Astrocyte of the cerebellum (primary cell): ENCODE measurements at regions not wholly inside any gene's neighbourhood (a gene's known extent, or its start where the extent isn't known, plus 50 kb on each side); places are given as distances from the start of the nearest gene placed in this dataset.

Source experiments
- DNase-seq: peaks from one replicate; pipeline ENCODE4 v3.0.0-alpha.2; 2011; ENCODE audit warnings: low read depth
- H3K4me3 ChIP-seq: 2 replicates; pipeline ENCODE4 v1.5.1; 2011; ENCODE audit warnings: mild to moderate bottlenecking, low read depth, low read length, moderate library complexity
- CTCF ChIP-seq: IDR thresholded peaks from 2 replicates; pipeline ENCODE4 v1.5.1; 2012; ENCODE audit warnings: low read length, low read depth, moderate library complexity, mild to moderate bottlenecking; ENCODE audit errors: missing control alignments
- in situ Hi-C: cut with HindIII; loops from 2 replicates; pipeline ENCODE4 v1.10.0; 2017; ENCODE audit warnings: low sequenced_read_pairs

- no peak for TF ChIP-seq CTCF
- DNase-seq: no peak
- H3K4me3 ChIP-seq: no peak overlapping the region
- in situ Hi-C loops: no loop called here
Measured at GRCh38 chr11:127362754-127363308, 362.3 kb upstream of the KIRREL3 start.

DNA sequence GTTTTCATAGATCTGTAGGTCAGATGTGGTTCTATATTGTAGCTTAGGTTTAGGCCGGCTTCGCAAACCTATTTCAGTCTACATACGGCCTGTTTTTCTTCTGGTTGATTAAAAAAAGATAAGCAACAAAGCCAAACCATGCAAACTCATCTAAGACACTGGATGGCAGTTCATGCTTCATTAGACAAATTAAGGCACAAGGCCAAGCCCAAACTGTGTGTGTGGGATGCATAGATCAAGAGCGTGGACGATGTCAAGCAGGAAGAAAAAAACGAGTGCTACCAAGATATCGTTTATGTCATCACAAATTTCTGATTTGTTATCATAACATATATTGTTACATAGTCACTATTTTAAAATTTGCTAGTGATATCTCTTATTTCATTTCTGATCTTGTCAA lies 357.6 kb upstream of the KIRREL3 start:
- no peak for DNase-seq
- in situ Hi-C loops: no loop called here
- TF ChIP-seq CTCF: no peak
- H3K4me3 ChIP-seq: no peak overlapping the region

DNA sequence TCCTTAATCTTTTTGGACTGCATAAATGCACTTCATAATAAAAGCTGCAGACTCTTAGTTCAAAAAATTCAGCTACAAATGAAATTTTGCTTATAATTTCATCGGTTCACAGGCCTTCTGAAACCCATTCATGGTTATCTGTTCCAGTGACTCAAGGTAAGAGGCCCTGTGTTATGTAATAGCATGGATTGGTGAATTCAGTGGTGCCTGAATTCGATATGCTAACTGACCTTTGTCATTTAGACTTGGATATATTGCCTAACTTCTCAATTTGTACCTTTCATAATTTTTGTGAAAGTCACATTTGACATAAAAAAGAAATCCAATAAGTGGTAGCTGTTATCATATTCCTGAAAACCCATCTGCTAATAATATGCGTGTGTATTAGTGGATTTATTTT lies 349.9 kb upstream of the KIRREL3 start:
- no peak overlapping the region for H3K4me3 ChIP-seq
- DNase-seq: no peak
- no peak for TF ChIP-seq CTCF
- in situ Hi-C loops: no loop called here

DNA sequence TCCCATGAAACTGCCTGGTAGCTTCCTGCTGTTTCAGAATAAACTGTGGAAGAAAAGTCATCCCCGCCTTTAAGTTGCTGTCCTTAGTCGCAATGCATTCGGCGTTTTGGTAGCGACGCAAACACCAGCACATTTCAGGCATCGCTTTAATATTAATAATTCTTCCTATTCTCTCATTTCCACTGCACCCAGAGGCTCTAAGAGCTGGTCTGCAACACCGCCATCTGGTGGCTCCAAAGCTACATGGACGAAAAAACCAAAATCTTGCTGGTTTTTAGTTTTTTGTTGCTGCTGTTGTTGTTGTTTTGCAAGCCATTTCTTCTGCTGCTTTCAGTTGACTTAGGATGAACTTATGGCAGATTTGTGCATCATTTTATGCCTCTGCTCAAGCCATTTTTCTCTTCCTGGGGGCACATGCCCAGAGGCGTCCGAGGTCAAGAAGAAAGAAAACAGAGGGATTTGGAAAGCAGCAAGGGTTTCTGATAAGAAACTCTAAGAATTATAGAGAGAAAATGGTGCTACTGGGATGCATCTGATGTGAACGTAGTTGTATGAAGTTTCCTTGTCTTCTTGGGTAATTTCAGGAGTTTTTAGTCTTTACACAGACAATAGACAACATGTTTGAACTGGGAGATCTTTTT lies 345.4 kb upstream of the KIRREL3 start:
- in situ Hi-C loops: no loop called here
- peak; percentile 2 for DNase-seq
- no peak overlapping the region for H3K4me3 ChIP-seq
- peak; percentile 89 for TF ChIP-seq CTCF

DNA sequence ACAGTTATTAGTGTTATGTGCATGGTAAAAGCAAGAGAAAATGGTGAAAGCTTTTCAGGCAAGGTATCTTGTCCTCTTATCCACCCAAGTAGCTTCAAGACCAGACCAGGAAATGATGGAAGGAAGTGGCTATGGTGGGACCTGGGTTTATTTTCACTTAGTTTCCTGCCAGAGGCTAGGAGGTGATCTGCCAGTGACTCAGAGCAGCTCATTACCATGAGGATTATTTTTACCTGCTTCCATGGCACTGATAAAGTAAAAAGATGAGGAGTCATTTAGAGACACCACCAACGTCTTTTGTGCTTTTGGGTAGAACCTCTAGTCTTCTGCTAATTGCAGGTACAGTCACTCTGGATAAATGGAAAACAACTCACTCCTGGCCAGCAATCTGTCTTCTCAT lies 339.9 kb upstream of the KIRREL3 start:
- in situ Hi-C loops: no loop called here
- no peak for DNase-seq
- H3K4me3 ChIP-seq: no peak overlapping the region
- TF ChIP-seq CTCF: no peak

DNA sequence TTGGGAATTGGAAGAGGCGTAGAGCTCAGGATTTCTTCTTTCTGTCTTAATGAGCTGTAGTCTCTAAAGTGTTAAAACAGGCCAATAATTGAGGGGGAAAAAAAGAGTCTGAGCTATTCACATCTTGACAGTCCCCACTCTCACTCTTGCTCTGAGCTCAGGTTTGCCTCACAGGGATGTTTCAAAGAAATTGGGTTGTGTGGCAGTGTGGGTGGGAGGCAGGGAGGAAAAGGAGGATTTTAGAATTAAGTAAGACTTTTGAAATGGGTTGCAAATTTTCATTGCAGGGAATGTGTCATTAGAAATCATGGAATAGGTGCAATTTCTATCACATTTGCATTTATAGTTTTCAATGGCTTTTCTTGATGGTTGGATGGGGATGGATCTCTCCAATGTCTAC lies 338.8 kb upstream of the KIRREL3 start:
- in situ Hi-C loops: no loop called here

More for the DNA sequence above, 338.8 kb upstream of the KIRREL3 start:
- H3K4me3 ChIP-seq: no peak overlapping the region
- no peak for DNase-seq
- TF ChIP-seq CTCF: no peak
